Suprapubic skin (tissue), 4 donors: ENCODE measurements at regions not wholly inside any gene's neighbourhood (a gene's known extent, or its start where the extent isn't known, plus 50 kb on each side); places are given as distances from the start of the nearest gene placed in this dataset.

Experiments used
- DNase-seq, 2 donors: peaks; one replicate each; pipeline ENCODE4 v3.0.0-alpha.2; 2019; ENCODE audit warnings: low spot score in 2 of 2
- H3K27ac ChIP-seq: fragments of 200-600 bp; sonication (generic); one replicate; pipeline ENCODE4 v1.5.1; 2019
- H3K27me3 ChIP-seq: fragments of 200-600 bp; sonication (generic); one replicate; pipeline ENCODE4 v1.5.1; 2019
- H3K36me3 ChIP-seq: fragments of 200-600 bp; sonication (generic); one replicate; pipeline ENCODE4 v1.5.1; 2019
- H3K4me1 ChIP-seq: fragments of 200-600 bp; sonication (generic); one replicate; pipeline ENCODE4 v1.5.1; 2019
- H3K4me3 ChIP-seq: fragments of 200-600 bp; sonication (generic); one replicate; pipeline ENCODE4 v1.5.1; 2019; ENCODE audit warnings: mild to moderate bottlenecking
- H3K9me3 ChIP-seq: fragments of 200-600 bp; sonication (generic); one replicate; pipeline ENCODE4 v1.5.1; 2019
- EP300 ChIP-seq: sonication (generic); formaldehyde crosslinking; IDR thresholded peaks from one replicate; pipeline ENCODE4 v1.6.1; 2017; ENCODE audit warnings: antibody characterized with exemption
- POLR2A ChIP-seq, 2 donors: fragments of 450-650 bp; IDR thresholded peaks; one replicate each; pipeline ENCODE4 v1.6.1; 2017; ENCODE audit warnings: antibody characterized with exemption in 2 of 2, mild to moderate bottlenecking in 2 of 2, moderate library complexity in 2 of 2
- POLR2AphosphoS5 ChIP-seq, 3 donors: sonication (generic); formaldehyde crosslinking; IDR thresholded peaks; one replicate each; pipeline ENCODE4 v1.6.1; 2017; ENCODE audit warnings: antibody characterized with exemption in 3 of 3
- WGBS: methylation state at CpG from one replicate; pipeline ENCODE4 v1.1.5; 2018; 5-methylcytosine and 5-hydroxymethylcytosine counted together
- TF ChIP-seq, protein P1 (sequence below), 2 donors: fragments of 200-600 bp in 1 of 2; fragments of 450-650 bp in 1 of 2; sonication (generic) in 1 of 2; IDR thresholded peaks; one replicate each; pipeline ENCODE4 v1.5.1; 2016 to 2019; ENCODE audit warnings: antibody characterized with exemption in 2 of 2, mild to moderate bottlenecking in 1 of 2, moderate library complexity in 1 of 2

DNA sequence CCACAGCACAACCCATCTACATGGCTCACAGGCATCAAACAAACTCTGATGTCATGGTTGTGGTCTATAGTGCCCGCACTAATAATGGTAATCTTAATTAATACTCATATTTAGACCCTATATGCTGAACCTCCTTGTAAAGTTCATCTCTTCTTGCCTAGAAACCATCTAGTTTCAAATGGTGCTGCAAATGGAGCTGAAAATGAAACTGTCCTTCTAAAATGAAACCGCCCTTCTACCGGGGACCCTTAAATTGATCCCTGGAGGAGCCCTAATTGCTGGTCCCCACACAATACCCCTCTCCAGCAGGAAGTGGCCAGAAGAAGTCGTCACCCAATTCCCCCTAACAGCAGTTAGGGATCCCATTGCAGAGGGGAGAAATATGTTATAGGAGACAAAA, 612.6 kb downstream of the MRPL39 start:
- Histone ChIP-seq H3K9me3 (no peaks in the 10 kb centered on the region), H3K36me3 (no peaks in the 10 kb centered on the region), H3K4me3 (no peak overlapping the region), H3K27ac (no peak overlapping the region), H3K4me1 (no peaks in the 10 kb centered on the region), H3K27me3 (no peaks in the 10 kb centered on the region)
- TF ChIP-seq EP300: no peak
- DNase-seq: no peak
- 85% methylated on average over 4 of the region's 4 CpGs for WGBS

DNA sequence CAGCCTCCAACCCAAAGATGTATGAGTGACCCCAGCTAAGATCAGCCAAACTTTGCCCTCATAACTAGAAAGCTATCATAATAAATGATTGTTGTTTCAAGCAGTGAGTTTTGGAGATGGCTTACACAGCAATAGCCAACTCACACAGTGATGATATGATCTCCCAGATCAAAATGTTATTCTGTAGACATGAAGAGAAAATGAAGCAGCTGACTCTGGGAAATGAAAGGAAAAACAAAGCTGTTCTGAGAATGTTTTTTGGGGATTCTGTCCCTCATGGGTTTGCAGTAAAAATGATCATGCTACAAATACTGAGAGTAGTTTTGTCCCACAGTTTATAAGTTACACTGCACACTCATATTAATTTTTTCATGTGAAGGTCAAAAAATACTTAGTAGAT, 617.8 kb downstream of the MRPL39 start:
- DNase-seq: no peak
- Histone ChIP-seq H3K36me3 (no peaks in the 10 kb centered on the region), H3K9me3 (no peaks in the 10 kb centered on the region), H3K4me3 (no peak overlapping the region), H3K27me3 (no peaks in the 10 kb centered on the region), H3K4me1 (no peaks in the 10 kb centered on the region), H3K27ac (no peak overlapping the region)
- TF ChIP-seq POLR2A (IDR thresholded peaks at IDR 0.05): no peak
- TF ChIP-seq EP300: no peak
- TF ChIP-seq POLR2AphosphoS5 (IDR thresholded peaks at IDR 0.05): no peak
- TF ChIP-seq, protein P1, sequence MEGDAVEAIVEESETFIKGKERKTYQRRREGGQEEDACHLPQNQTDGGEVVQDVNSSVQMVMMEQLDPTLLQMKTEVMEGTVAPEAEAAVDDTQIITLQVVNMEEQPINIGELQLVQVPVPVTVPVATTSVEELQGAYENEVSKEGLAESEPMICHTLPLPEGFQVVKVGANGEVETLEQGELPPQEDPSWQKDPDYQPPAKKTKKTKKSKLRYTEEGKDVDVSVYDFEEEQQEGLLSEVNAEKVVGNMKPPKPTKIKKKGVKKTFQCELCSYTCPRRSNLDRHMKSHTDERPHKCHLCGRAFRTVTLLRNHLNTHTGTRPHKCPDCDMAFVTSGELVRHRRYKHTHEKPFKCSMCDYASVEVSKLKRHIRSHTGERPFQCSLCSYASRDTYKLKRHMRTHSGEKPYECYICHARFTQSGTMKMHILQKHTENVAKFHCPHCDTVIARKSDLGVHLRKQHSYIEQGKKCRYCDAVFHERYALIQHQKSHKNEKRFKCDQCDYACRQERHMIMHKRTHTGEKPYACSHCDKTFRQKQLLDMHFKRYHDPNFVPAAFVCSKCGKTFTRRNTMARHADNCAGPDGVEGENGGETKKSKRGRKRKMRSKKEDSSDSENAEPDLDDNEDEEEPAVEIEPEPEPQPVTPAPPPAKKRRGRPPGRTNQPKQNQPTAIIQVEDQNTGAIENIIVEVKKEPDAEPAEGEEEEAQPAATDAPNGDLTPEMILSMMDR (IDR thresholded peaks at IDR 0.05): no peak

DNA sequence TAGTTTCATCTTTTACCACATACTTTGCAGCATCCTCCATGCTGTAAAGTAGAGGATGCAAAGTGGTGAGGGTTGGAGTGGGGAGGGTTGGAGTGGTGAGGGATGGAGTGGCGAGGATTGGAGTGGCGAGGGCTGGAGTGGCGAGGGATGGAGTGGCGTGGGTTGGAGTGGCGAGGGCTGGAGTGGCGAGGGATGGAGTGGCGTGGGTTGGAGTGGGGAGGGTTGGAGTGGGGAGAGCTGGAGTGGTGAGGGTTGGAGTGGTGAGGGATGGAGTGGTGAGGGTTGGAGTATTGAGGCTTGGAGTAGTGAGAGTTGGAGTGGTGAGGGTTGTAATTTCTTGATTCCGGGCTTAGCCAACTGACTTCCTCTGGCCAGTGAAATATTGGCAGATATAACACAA, 618.3 kb downstream of the MRPL39 start:
- TF ChIP-seq, protein P1 (IDR thresholded peaks at IDR 0.05): no peak
- TF ChIP-seq POLR2A (IDR thresholded peaks at IDR 0.05): no peak
- no peak for TF ChIP-seq POLR2AphosphoS5 (IDR thresholded peaks at IDR 0.05)
- TF ChIP-seq EP300: no peak
- WGBS: 75% methylated on average over 8 of the region's 8 CpGs
- no peaks in the 10 kb centered on the region for H3K4me1 ChIP-seq
- no peaks in the 10 kb centered on the region for H3K27me3 ChIP-seq
- H3K9me3 ChIP-seq: no peaks in the 10 kb centered on the region
- no peak overlapping the region for H3K27ac ChIP-seq
- H3K4me3 ChIP-seq: no peak overlapping the region
- DNase-seq: no peak
- H3K36me3 ChIP-seq: no peaks in the 10 kb centered on the region

DNA sequence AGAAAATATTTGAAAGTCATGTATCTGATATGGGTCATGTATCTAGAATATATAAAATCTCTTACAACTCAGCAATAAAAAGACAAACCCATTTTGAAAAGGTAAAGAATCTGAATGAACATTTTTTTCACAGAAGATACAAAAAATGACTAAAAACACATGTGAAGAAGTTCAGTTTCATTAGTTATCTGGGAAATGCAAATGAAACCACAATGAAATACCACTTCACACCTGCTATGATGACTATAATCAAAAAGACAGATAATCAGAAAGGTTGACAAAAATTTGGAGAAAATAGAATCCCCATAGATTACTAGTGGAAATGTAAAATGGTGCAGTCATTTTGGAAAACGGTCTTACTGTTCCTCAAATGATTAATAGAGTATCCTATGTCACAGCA, 631.0 kb downstream of the MRPL39 start:
- Histone ChIP-seq H3K4me3 (no peak overlapping the region), H3K9me3 (peaks cover 8% of the 10 kb centered on the region), H3K27me3 (no peaks in the 10 kb centered on the region), H3K27ac (no peak overlapping the region), H3K36me3 (no peaks in the 10 kb centered on the region), H3K4me1 (no peaks in the 10 kb centered on the region)
- TF ChIP-seq EP300 (no peak), POLR2AphosphoS5 (IDR thresholded peaks at IDR 0.05) (no peak), POLR2A (IDR thresholded peaks at IDR 0.05) (no peak)
- TF ChIP-seq, protein P1 (IDR thresholded peaks at IDR 0.05): no peak
- DNase-seq: no peak
- WGBS: 69% methylated on average over 1 of the region's 1 CpG

DNA sequence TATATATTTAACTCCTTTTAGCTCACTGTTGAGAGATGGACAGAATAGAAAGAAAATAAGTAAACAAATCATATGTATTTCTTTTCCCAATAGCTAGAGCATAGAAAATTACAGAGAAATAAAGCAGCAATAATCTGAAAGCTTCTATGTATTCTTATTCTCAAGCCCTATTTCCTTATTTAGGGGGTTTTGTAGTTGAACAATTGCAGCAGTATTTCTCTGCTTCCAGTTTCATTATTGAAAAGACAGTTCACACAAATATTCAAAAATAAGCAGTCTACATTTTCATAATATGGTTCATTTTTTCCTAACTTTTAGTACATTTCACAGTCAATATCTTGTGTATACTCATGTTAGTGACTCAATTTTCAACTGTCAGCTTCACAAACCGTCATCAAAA, 638.2 kb downstream of the MRPL39 start:
- TF ChIP-seq, protein P1 (IDR thresholded peaks at IDR 0.05): no peak
- TF ChIP-seq POLR2AphosphoS5 (IDR thresholded peaks at IDR 0.05): no peak
- TF ChIP-seq POLR2A (IDR thresholded peaks at IDR 0.05): no peak
- TF ChIP-seq EP300: no peak
- no peak overlapping the region for H3K4me3 ChIP-seq
- WGBS: 69% methylated on average over 1 of the region's 1 CpG

DNA sequence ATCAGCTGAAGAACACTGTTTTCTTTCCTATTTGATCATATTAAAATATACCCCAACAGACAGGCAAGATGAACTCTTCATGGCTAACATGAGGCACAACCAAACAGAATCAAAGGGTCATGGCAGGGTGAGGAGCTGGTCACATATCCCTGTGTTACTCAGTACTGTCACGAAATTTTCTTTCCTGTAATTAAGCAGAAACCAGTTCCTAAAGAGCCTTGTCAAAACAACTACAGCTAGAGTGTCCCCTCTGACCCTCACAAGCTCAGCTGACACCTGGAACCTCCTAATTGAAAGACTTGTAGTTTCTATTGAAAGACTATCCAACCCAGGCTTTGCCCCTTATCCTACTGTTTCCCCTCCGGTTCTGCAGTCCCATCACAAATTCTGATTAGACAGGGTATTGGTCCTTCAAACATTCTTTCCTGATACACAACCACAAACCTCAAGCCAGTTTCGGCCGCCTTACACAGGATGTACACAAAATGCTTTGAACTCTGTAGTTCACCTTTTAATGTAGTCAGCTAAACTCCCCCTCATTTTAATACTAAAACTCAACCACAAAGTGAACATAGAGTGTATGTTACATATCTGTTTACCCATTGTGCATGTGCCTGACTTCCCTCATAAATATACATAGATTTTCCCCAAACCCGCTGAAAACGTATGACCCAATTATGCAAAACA, 651.9 kb downstream of the MRPL39 start:
- no peaks in the 10 kb centered on the region for H3K27me3 ChIP-seq
- H3K27ac ChIP-seq: no peak overlapping the region
- H3K4me3 ChIP-seq: no peak overlapping the region
- no peaks in the 10 kb centered on the region for H3K9me3 ChIP-seq
- DNase-seq: no peak
- no peaks in the 10 kb centered on the region for H3K4me1 ChIP-seq
- WGBS: 75% methylated on average over 6 of the region's 6 CpGs
- no peaks in the 10 kb centered on the region for H3K36me3 ChIP-seq
- no peak for TF ChIP-seq POLR2AphosphoS5 (IDR thresholded peaks at IDR 0.05)
- TF ChIP-seq POLR2A (IDR thresholded peaks at IDR 0.05): no peak
- TF ChIP-seq EP300: no peak
- TF ChIP-seq, protein P1 (IDR thresholded peaks at IDR 0.05): no peak

More for the DNA sequence above, 638.2 kb downstream of the MRPL39 start:
- H3K27ac ChIP-seq: no peak overlapping the region
- no peaks in the 10 kb centered on the region for H3K36me3 ChIP-seq
- no peaks in the 10 kb centered on the region for H3K27me3 ChIP-seq
- peaks cover 8% of the 10 kb centered on the region for H3K9me3 ChIP-seq
- DNase-seq: no peak
- no peaks in the 10 kb centered on the region for H3K4me1 ChIP-seq
